ENCODE measurements at regions not wholly inside any gene's neighbourhood (a gene's known extent, or its start where the extent isn't known, plus 50 kb on each side); places are given as distances from the start of the nearest gene placed in this dataset.

DNA sequence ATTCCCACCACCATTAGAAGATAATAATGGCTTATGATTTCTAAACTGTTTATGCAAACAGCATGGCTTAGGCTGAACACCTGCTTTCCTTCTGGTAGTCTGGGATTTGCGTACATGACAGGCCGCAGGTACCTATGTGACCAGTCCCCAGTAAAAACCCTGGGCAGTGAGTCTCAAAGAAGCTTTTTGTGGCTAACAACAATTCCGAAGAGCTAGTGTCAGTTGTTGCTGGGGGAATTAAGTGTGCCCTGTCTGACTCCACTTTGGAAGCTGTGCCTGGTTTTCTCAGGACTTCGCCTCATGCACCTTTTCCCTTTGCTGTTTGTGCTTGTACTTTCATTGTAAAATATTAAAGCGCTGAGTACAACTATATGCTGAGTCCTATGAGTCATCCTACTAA lies 250.2 kb upstream of the MIR17HG start:
- H3K4me1 Mint-ChIP-seq = no peaks in the 10 kb centered on the region
- intact Hi-C loops (cut with micrococcal nuclease) = no loop called here
- no peaks in the 10 kb centered on the region for H3K36me3 Mint-ChIP-seq (ENCODE audit: low read depth)
- ChIA-PET POLR2A (no interaction called here), CTCF (no interaction called here)
- no peaks in the 10 kb centered on the region for H3K27me3 Mint-ChIP-seq
- H3K9me3 Mint-ChIP-seq = no peaks in the 10 kb centered on the region
- ATAC-seq (ENCODE audit: low read depth) (no peak), DNase-seq (no peak)
- H3K4me3 Mint-ChIP-seq = no peak overlapping the region
- TF ChIP-seq, protein P1, sequence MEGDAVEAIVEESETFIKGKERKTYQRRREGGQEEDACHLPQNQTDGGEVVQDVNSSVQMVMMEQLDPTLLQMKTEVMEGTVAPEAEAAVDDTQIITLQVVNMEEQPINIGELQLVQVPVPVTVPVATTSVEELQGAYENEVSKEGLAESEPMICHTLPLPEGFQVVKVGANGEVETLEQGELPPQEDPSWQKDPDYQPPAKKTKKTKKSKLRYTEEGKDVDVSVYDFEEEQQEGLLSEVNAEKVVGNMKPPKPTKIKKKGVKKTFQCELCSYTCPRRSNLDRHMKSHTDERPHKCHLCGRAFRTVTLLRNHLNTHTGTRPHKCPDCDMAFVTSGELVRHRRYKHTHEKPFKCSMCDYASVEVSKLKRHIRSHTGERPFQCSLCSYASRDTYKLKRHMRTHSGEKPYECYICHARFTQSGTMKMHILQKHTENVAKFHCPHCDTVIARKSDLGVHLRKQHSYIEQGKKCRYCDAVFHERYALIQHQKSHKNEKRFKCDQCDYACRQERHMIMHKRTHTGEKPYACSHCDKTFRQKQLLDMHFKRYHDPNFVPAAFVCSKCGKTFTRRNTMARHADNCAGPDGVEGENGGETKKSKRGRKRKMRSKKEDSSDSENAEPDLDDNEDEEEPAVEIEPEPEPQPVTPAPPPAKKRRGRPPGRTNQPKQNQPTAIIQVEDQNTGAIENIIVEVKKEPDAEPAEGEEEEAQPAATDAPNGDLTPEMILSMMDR (IDR thresholded peaks at IDR 0.05) = no peak
- no peak overlapping the region for H3K27ac Mint-ChIP-seq

DNA sequence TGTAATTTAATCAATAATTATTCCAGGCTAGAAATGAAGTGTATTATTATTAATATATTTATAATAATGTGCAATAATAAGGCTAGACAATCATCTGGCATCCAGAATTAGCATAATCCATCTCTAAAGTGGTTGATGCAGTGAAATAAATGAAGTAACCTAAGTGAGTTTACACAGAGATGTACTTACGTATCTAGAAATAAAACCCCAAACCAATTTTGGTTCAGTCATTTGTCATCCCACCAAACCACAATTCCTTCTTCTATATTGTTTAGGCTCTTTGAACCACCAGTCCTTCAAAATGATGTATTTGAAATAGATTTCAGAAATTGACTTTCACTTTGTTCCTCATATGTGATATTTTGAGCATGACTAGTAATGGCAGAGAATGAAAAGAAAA lies 247.6 kb upstream of the MIR17HG start:
- intact Hi-C loops (cut with micrococcal nuclease) = no loop called here
- TF ChIP-seq, protein P1 (IDR thresholded peaks at IDR 0.05) = no peak
- ChIA-PET POLR2A (no interaction called here), CTCF (no interaction called here)
- DNase-seq (no peak), ATAC-seq (ENCODE audit: low read depth) (no peak)
- H3K27me3 Mint-ChIP-seq = no peaks in the 10 kb centered on the region
- peaks cover 3% of the 10 kb centered on the region for H3K9me3 Mint-ChIP-seq
- no peaks in the 10 kb centered on the region for H3K36me3 Mint-ChIP-seq (ENCODE audit: low read depth)
- H3K27ac Mint-ChIP-seq = no peak overlapping the region
- no peak overlapping the region for H3K4me3 Mint-ChIP-seq
- H3K4me1 Mint-ChIP-seq = no peaks in the 10 kb centered on the region

DNA sequence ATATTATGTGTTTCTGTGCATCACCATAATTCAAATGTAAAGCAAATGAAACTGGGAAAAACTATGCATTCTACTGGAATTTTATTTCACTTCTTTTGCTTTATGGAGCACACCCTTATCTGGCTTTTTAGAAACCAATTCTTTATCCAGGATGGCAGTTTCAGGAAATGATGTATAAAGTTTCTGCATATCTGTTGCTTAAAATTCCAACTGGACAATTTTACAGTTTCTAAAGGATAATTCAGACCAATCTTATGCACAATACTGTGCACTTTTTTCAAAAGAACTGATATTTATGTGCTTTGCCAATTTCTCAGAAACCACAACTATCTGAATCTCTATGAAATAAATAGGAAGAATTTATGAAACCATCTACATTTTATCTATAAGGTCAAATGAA lies 246.5 kb upstream of the MIR17HG start:
- no peak for ATAC-seq (ENCODE audit: low read depth)
- TF ChIP-seq, protein P1 (IDR thresholded peaks at IDR 0.05) = no peak
- H3K4me1 Mint-ChIP-seq = no peaks in the 10 kb centered on the region
- no peaks in the 10 kb centered on the region for H3K27me3 Mint-ChIP-seq
- ChIA-PET CTCF (no interaction called here), POLR2A (no interaction called here)
- peaks cover 3% of the 10 kb centered on the region for H3K9me3 Mint-ChIP-seq
- no peaks in the 10 kb centered on the region for H3K36me3 Mint-ChIP-seq (ENCODE audit: low read depth)
- no peak overlapping the region for H3K4me3 Mint-ChIP-seq
- DNase-seq = no peak
- intact Hi-C loops (cut with micrococcal nuclease) = no loop called here
- no peak overlapping the region for H3K27ac Mint-ChIP-seq

DNA sequence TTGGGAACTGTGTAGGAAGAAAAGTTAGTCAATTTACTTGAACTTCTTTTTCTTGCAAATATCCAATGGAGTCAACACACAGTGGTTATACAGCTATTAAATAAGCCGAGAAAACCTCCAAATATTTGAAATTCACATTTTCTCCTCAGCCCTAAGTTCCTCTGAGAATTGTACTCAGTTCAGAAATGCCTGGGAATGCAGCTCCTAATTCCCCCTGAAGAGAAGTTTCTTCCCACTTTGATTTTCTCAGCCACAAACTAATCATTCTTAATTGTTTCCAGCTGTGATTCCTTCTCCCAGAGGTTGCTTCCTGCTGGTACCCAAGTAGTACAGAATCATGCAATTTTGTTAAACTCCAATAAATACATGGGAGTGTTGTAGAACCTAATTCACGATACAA lies 246.1 kb upstream of the MIR17HG start:
- Mint-ChIP-seq H3K9me3 (peaks cover 3% of the 10 kb centered on the region), H3K27ac (no peak overlapping the region), H3K4me3 (no peak overlapping the region), H3K4me1 (no peaks in the 10 kb centered on the region), H3K27me3 (no peaks in the 10 kb centered on the region), H3K36me3 (ENCODE audit: low read depth) (no peaks in the 10 kb centered on the region)
- CTCF ChIA-PET = no interaction called here
- ATAC-seq (ENCODE audit: low read depth) = no peak
- intact Hi-C loops (cut with micrococcal nuclease) = no loop called here
- TF ChIP-seq, protein P1 (IDR thresholded peaks at IDR 0.05) = no peak
- POLR2A ChIA-PET = no interaction called here
- DNase-seq = no peak

DNA sequence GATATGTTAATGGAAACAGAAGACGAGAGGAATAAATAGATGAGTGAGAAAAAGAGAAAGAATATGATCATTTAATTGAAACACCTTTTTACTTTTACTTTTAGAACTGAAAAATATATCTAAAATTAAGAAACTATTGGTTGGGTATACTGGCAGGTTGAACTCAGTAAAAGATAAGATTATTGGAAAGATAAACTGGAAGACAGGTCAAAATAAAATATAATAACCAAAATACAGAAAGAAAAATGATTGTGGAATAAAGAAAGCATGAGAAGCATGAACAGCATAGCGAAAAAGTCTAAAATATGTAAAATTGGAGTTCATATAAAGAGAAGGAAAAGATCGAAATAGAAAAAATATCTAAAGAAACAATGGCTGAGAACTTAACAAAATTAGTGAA lies 242.2 kb upstream of the MIR17HG start:
- Mint-ChIP-seq H3K9me3 (peaks cover 3% of the 10 kb centered on the region), H3K36me3 (ENCODE audit: low read depth) (no peaks in the 10 kb centered on the region), H3K27me3 (no peaks in the 10 kb centered on the region), H3K4me1 (no peaks in the 10 kb centered on the region), H3K27ac (no peak overlapping the region), H3K4me3 (no peak overlapping the region)
- DNase-seq (no peak), ATAC-seq (ENCODE audit: low read depth) (no peak)
- CTCF ChIA-PET = no interaction called here
- POLR2A ChIA-PET = no interaction called here
- intact Hi-C loops (cut with micrococcal nuclease) = no loop called here
- TF ChIP-seq, protein P1 (IDR thresholded peaks at IDR 0.05) = no peak
